ENCODE measurements at regions not wholly inside any gene's neighbourhood (a gene's known extent, or its start where the extent isn't known, plus 50 kb on each side); places are given as distances from the start of the nearest gene placed in this dataset.

DNA sequence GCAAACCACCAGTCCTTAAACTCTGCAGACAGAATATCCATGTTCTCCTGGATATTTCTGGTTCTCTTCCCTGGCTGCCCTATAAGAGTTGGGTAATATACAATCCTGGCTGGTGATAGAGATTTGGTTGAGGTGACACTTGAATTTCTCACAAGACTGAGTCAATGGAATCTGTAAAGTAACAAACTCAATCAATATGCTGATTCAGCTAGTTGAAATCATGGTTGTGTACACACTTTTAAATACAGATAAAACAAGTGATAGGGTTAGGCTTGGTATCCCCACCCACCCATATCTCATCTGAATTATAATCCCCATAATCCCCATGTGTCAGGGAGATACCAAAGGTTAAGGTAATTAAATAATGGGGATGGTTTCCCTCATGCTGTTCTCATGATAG lies 349.2 kb upstream of the MAD2L1 start:
- DNase-seq: no peak
- H3K27ac Mint-ChIP-seq: no peak overlapping the region
- peaks cover 15% of the 10 kb centered on the region for H3K9me3 Mint-ChIP-seq
- no peak overlapping the region for H3K4me3 Mint-ChIP-seq
- H3K36me3 Mint-ChIP-seq (ENCODE audit: low read depth): no peaks in the 10 kb centered on the region
- no peaks in the 10 kb centered on the region for H3K27me3 Mint-ChIP-seq
- CTCF ChIA-PET: no interaction called here
- intact Hi-C loops (cut with micrococcal nuclease): no loop called here
- H3K4me1 Mint-ChIP-seq (ENCODE audit: low read depth): no peaks in the 10 kb centered on the region
- no peak for ATAC-seq
- POLR2A ChIA-PET: no interaction called here
- TF ChIP-seq, protein P1, sequence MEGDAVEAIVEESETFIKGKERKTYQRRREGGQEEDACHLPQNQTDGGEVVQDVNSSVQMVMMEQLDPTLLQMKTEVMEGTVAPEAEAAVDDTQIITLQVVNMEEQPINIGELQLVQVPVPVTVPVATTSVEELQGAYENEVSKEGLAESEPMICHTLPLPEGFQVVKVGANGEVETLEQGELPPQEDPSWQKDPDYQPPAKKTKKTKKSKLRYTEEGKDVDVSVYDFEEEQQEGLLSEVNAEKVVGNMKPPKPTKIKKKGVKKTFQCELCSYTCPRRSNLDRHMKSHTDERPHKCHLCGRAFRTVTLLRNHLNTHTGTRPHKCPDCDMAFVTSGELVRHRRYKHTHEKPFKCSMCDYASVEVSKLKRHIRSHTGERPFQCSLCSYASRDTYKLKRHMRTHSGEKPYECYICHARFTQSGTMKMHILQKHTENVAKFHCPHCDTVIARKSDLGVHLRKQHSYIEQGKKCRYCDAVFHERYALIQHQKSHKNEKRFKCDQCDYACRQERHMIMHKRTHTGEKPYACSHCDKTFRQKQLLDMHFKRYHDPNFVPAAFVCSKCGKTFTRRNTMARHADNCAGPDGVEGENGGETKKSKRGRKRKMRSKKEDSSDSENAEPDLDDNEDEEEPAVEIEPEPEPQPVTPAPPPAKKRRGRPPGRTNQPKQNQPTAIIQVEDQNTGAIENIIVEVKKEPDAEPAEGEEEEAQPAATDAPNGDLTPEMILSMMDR (IDR thresholded peaks at IDR 0.05): no peak

DNA sequence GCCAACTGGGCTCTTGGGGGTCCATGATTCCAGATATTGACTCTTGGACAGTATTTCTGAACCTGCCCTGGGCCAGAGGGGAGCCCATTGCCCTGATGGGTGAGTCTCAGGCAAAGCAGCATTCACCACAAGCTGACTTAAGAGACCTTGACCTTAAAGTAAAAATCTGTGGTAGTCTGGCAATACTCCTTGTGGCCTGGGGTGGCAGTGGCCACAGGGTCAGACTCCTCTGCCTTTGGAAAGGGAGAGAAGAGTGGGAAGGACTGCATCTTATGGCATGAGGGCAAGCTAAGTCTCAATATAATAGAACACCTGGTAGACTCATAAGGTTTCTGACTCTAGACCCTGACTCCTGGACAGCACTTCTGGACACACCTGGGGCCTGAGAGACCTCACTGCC lies 340.3 kb upstream of the MAD2L1 start:
- Mint-ChIP-seq H3K36me3 (ENCODE audit: low read depth) (no peaks in the 10 kb centered on the region), H3K27me3 (no peaks in the 10 kb centered on the region), H3K4me1 (ENCODE audit: low read depth) (no peaks in the 10 kb centered on the region), H3K9me3 (peaks cover 12% of the 10 kb centered on the region), H3K27ac (no peak overlapping the region), H3K4me3 (no peak overlapping the region)
- intact Hi-C loops (cut with micrococcal nuclease): no loop called here
- no peak for ATAC-seq
- DNase-seq: no peak
- CTCF ChIA-PET: no interaction called here
- TF ChIP-seq, protein P1 (IDR thresholded peaks at IDR 0.05): no peak
- POLR2A ChIA-PET: no interaction called here

DNA sequence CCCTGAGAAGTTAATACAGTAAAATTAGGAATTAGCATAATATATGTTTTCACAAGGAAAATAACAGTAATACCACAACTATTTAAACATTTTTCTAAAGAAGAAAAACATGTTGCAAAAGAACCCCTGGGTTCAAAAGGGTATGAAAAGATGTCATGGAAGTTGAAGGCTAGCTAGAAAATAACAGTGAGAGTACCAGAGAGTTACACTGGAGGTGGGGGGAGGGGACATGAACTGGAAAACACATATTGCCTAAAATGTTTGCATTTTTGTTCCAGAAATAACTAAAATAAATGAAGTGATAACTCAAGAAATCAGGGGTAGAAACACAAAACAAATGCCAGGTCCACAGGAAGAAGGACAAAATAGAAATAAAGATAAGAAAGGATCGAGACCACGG lies 336.6 kb upstream of the MAD2L1 start:
- Mint-ChIP-seq H3K4me3 (no peak overlapping the region), H3K27ac (no peak overlapping the region), H3K27me3 (no peaks in the 10 kb centered on the region), H3K4me1 (ENCODE audit: low read depth) (no peaks in the 10 kb centered on the region), H3K36me3 (ENCODE audit: low read depth) (no peaks in the 10 kb centered on the region), H3K9me3 (peaks cover 6% of the 10 kb centered on the region)
- TF ChIP-seq, protein P1 (IDR thresholded peaks at IDR 0.05): no peak
- ChIA-PET CTCF (no interaction called here), POLR2A (no interaction called here)
- ATAC-seq (no peak), DNase-seq (no peak)
- intact Hi-C loops (cut with micrococcal nuclease): no loop called here

DNA sequence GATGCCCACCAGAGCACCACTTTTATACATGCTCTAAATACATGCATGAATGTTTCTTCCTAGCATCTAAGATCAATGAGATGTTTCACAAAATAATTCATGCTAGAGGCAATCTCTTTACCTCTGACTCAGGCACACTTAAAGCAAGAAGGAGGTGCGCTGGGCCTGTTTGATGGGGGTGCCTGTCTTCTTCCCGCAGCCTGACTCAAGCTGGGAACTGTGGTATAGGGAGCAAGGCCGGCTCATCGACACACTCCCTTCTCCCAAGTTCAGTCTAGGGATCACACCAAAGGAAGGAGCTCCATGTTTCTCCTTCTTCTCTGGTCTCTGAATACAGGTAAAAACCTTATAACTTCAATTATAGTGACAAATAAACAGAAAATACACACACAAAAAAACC lies 333.8 kb upstream of the MAD2L1 start:
- POLR2A ChIA-PET: no interaction called here
- no peak overlapping the region for H3K4me3 Mint-ChIP-seq
- intact Hi-C loops (cut with micrococcal nuclease): no loop called here

DNA sequence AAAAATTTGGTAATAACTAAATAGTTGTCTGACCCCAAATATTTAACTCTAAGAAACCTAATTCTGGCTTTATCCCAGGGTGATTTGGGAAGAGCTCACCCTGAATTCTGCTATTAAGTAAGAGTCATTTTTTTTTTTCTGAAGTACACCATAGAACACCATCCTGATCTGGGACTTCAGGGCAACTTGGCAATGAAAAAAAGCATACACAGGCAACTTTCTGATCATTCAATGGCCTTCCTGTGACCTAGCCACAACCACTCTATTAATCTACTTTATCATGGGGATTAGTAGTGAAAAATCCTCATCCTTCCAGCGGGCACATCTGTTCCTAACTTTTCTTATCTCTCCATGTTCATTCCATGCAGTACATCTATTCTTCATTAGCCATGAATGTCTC lies 333.2 kb upstream of the MAD2L1 start:
- ChIA-PET CTCF (no interaction called here), POLR2A (no interaction called here)
- Mint-ChIP-seq H3K27ac (no peak overlapping the region), H3K27me3 (peaks cover 2% of the 10 kb centered on the region), H3K4me3 (no peak overlapping the region), H3K4me1 (ENCODE audit: low read depth) (no peaks in the 10 kb centered on the region), H3K9me3 (no peaks in the 10 kb centered on the region), H3K36me3 (ENCODE audit: low read depth) (no peaks in the 10 kb centered on the region)
- intact Hi-C loops (cut with micrococcal nuclease): no loop called here
- TF ChIP-seq, protein P1 (IDR thresholded peaks at IDR 0.05): no peak
- ATAC-seq (no peak), DNase-seq (no peak)

More for the DNA sequence above, 333.8 kb upstream of the MAD2L1 start:
- no peak for DNase-seq
- CTCF ChIA-PET: no interaction called here
- H3K27me3 Mint-ChIP-seq: peaks cover under 1% of the 10 kb centered on the region
- no peaks in the 10 kb centered on the region for H3K9me3 Mint-ChIP-seq
- TF ChIP-seq, protein P1 (IDR thresholded peaks at IDR 0.05): no peak
- H3K4me1 Mint-ChIP-seq (ENCODE audit: low read depth): no peaks in the 10 kb centered on the region
- no peaks in the 10 kb centered on the region for H3K36me3 Mint-ChIP-seq (ENCODE audit: low read depth)
- ATAC-seq: no peak
- H3K27ac Mint-ChIP-seq: no peak overlapping the region
